GM23338 (cell line): ENCODE measurements at regions not wholly inside any gene's neighbourhood (a gene's known extent, or its start where the extent isn't known, plus 50 kb on each side); places are given as distances from the start of the nearest gene placed in this dataset.

ENCODE experiments used
- CREB1 ChIP-seq: fragments of 250-450 bp; sonication (Bioruptor Pico); IDR thresholded peaks from 2 replicates; pipeline ENCODE4 v1.5.0; 2020; ENCODE audit warnings: low read depth, mild to moderate bottlenecking, moderate library complexity
- ETS1 ChIP-seq: IDR thresholded peaks from 2 replicates; pipeline ENCODE4 v1.6.1; 2016; ENCODE audit warnings: antibody characterized with exemption
- EZH2 ChIP-seq: fragments of 200-600 bp; sonication (generic); IDR thresholded peaks from one replicate; pipeline ENCODE4 v1.8.0; 2017; ENCODE audit warnings: antibody characterized with exemption, mild to moderate bottlenecking, low read depth; ENCODE audit not compliant: unreplicated experiment
- EZH2phosphoT487 ChIP-seq: fragments of 200-600 bp; sonication (generic); IDR thresholded peaks from one replicate; pipeline ENCODE4 v1.8.1; 2018; ENCODE audit warnings: antibody characterized with exemption; ENCODE audit not compliant: unreplicated experiment
- JUNB ChIP-seq: IDR thresholded peaks from one replicate; pipeline ENCODE4 v1.6.1; 2016; ENCODE audit warnings: antibody characterized with exemption; ENCODE audit not compliant: unreplicated experiment
- NANOG ChIP-seq: IDR thresholded peaks from 2 replicates; pipeline ENCODE4 v1.6.1; 2016; ENCODE audit warnings: antibody characterized with exemption, borderline replicate concordance
- POLR2AphosphoS5 ChIP-seq: IDR thresholded peaks from 2 replicates; pipeline ENCODE4 v1.6.1; 2016; ENCODE audit warnings: antibody characterized with exemption, low read depth
- REST ChIP-seq: IDR thresholded peaks from one replicate; pipeline ENCODE4 v1.6.1; 2018; ENCODE audit warnings: antibody characterized with exemption; ENCODE audit not compliant: unreplicated experiment
- STAT1 ChIP-seq: IDR thresholded peaks from one replicate; pipeline ENCODE4 v1.6.1; 2016; ENCODE audit warnings: antibody characterized with exemption; ENCODE audit not compliant: unreplicated experiment
- ZNF114 ChIP-seq: fragments of 250-450 bp; sonication (Bioruptor Pico); IDR thresholded peaks from 2 replicates; pipeline ENCODE4 v1.5.0; 2020; ENCODE audit warnings: mild to moderate bottlenecking, moderate library complexity
- ZNF331 ChIP-seq: fragments of 250-450 bp; sonication (Bioruptor Pico); IDR thresholded peaks from 2 replicates; pipeline ENCODE4 v1.5.0; 2020; ENCODE audit warnings: low read depth, mild to moderate bottlenecking, moderate library complexity
- TF ChIP-seq, protein P1 (sequence below), 2 experiments: fragments of 200-600 bp in 1 of 2; sonication (generic) in 1 of 2; conservative IDR thresholded peaks; 2 replicates each; pipeline versions ENCODE4 v1.5.1 to v1.6.1; 2016 to 2017; ENCODE audit warnings: antibody characterized with exemption in 2 of 2, low read depth in 2 of 2, mild to moderate bottlenecking in 2 of 2, moderate library complexity in 1 of 2

GRCh38 chr1:196155586-196155985, 452.7 kb downstream of the KCNT2 start:
- TF ChIP-seq, protein P1, sequence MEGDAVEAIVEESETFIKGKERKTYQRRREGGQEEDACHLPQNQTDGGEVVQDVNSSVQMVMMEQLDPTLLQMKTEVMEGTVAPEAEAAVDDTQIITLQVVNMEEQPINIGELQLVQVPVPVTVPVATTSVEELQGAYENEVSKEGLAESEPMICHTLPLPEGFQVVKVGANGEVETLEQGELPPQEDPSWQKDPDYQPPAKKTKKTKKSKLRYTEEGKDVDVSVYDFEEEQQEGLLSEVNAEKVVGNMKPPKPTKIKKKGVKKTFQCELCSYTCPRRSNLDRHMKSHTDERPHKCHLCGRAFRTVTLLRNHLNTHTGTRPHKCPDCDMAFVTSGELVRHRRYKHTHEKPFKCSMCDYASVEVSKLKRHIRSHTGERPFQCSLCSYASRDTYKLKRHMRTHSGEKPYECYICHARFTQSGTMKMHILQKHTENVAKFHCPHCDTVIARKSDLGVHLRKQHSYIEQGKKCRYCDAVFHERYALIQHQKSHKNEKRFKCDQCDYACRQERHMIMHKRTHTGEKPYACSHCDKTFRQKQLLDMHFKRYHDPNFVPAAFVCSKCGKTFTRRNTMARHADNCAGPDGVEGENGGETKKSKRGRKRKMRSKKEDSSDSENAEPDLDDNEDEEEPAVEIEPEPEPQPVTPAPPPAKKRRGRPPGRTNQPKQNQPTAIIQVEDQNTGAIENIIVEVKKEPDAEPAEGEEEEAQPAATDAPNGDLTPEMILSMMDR (conservative IDR thresholded peaks at IDR 0.05; ENCODE audit: low read depth in 2 of 2), result no peak
- TF ChIP-seq STAT1 (no peak), POLR2AphosphoS5 (no peak), CREB1 (no peak), REST (no peak), EZH2 (no peak), NANOG (no peak), ETS1 (no peak), JUNB (no peak), EZH2phosphoT487 (no peak), ZNF331 (CRISPR knock-in tag) (no peak), ZNF114 (no peak)
